ENCODE measurements at regions not wholly inside any gene's neighbourhood (a gene's known extent, or its start where the extent isn't known, plus 50 kb on each side); places are given as distances from the start of the nearest gene placed in this dataset.
"Not testable (repeated sequence)": the region's sequence is repeated elsewhere in the genome, so short reads cannot be mapped to it uniquely, and the experiment has no call there.

GRCh38 chr7:66553675-66554074 is 75.0 kb upstream of the KCTD7 start:
- not testable (repeated sequence) for TF ChIP-seq POU2F2, POLR2A, POLR2AphosphoS5, TAF1 (IDR thresholded peaks at IDR 0.05; ENCODE audit: low read depth, low read length)

Measured in GM12891 (cell line).